ENCODE measurements at regions not wholly inside any gene's neighbourhood (a gene's known extent, or its start where the extent isn't known, plus 50 kb on each side); places are given as distances from the start of the nearest gene placed in this dataset.

DNA sequence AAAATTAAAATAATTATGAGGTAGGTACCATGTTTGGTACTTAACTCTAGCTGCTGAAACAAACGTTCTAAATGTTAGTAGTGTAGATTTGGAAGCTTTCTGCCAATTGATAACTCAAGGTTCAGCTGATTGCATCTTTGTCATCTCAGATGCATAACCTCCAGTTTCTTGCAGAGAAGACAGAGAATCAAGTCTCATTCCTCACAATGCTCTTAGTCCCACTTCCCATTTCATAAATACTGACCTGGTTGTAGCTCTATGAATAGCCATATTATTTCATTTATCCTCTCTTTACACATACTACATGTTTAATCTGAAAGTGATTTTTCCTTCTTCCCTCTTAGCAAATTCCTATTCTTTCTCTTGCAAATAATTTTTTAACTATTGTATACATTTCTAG, 178.5 kb upstream of the SETBP1 start:
- no peak for TF ChIP-seq CTCF (conservative IDR thresholded peaks at IDR 0.05 in 1 of 2, IDR thresholded peaks at IDR 0.05 in 1 of 2; ENCODE audit: low read depth in 1 of 2, low read length in 2 of 2)
- no peak for TF ChIP-seq EZH2 (IDR thresholded peaks at IDR 0.05; ENCODE audit: low read length, missing control alignments)
